RCC 7860 (cell line): ENCODE measurements at regions not wholly inside any gene's neighbourhood (a gene's known extent, or its start where the extent isn't known, plus 50 kb on each side); places are given as distances from the start of the nearest gene placed in this dataset.

ENCODE experiments used
- DNase-seq: peaks from one replicate; pipeline ENCODE4 v3.0.0-alpha.2; 2015; ENCODE audit warnings: low spot score
- FAIRE-seq: peaks from 2 replicates; lab custom pipeline; 2012; peaks lifted over from hg19 to GRCh38; lab: Jason Lieb, UNC

- no peak for FAIRE-seq
- DNase-seq, result no peak
These were observed 607.0 kb downstream of the BCL11B start for GRCh38 chr14:98665007-98665406.

DNA sequence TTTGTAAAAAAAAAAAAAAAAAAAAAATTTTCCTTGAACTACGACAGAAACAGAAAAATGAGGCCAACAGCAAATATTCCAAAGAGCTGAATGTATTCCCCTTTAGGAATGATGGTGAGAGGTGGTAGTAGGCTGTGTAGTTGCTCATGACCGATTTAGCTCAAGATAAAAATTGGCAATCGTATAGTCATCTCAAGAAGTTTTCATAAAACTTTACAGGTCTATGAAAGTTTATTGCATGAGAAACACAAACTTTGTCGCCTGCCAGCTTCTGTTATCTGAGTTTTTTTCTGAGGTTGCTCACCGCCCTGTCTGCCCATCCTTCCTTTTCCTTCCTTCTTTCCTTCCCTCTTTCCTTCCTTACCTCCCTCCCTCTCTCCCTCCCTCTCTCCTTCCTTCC is 605.5 kb downstream of the BCL11B start:
- no peak for FAIRE-seq
- no peak for DNase-seq

- FAIRE-seq, result no peak
These were observed 590.0 kb downstream of the BCL11B start for GRCh38 chr14:98682033-98682432.

DNA sequence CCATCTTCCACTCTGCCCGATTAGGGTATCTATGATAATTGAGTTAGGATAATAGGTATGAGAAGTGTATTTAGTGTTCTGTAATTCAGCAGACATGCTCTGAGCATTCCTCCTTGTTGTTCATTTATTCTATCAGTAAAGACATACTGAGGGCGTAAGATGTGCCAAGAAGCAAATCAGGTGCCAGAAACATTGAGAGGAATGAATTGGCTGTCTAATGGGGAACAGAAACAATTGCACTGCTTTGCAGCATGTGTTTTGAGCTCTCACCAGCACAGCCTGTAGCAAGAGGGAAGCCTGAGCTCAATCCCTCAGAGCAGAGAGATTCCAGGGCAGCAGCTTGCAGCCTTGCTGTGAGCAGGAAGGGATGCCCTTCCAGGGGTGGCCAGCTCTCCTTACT is 589.3 kb downstream of the BCL11B start:
- FAIRE-seq, result no peak
- no peak for DNase-seq

More at GRCh38 chr14:98682033-98682432, 590.0 kb downstream of the BCL11B start:
- DNase-seq, result no peak

GRCh38 chr14:98684468-98684867 is 587.5 kb downstream of the BCL11B start:
- DNase-seq (no peak), FAIRE-seq (no peak)

DNA sequence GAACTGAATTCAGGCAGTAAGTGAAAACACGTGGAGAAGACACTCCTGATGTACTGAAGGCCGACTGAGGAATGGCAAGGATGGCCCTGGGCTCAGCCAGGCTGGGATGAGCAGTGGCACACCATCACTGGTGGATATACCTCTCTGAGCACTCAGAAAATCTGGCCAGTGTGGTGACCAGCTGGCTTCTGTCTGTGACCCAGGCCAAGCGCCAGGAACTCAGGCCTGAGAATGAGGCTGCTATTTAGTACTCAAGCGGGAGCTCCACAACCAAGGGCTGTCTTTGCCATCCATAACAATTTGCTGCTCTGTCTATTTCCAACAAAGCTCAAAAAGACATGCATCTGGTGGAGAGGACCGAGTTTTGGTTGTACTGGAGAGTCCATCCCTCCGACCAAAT is 586.3 kb downstream of the BCL11B start:
- no peak for DNase-seq
- no peak for FAIRE-seq

GRCh38 chr14:98688446-98688845 is 583.6 kb downstream of the BCL11B start:
- FAIRE-seq (no peak), DNase-seq (no peak)

DNA sequence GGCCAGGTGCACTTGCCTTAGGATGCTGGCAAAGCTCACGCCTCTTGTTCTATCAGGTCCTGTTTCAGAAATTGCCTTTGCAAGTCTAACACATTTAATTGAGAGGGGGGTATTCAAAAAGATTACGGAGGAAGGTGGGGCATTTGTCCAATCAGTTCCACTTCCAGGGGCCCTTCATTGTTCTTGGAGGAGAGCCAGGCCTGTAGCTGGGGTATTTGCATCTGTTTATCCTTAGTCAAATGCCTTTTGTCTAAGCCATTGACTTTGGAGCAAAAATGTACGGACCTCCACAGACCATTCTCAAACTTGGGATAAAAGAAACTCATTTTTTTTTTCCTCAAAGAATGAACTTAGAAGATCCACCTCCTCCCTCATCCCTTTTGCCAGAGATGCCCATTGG is 582.0 kb downstream of the BCL11B start:
- DNase-seq (no peak), FAIRE-seq (no peak)

GRCh38 chr14:98692832-98693231 is 579.2 kb downstream of the BCL11B start:
- FAIRE-seq (no peak), DNase-seq (no peak)

DNA sequence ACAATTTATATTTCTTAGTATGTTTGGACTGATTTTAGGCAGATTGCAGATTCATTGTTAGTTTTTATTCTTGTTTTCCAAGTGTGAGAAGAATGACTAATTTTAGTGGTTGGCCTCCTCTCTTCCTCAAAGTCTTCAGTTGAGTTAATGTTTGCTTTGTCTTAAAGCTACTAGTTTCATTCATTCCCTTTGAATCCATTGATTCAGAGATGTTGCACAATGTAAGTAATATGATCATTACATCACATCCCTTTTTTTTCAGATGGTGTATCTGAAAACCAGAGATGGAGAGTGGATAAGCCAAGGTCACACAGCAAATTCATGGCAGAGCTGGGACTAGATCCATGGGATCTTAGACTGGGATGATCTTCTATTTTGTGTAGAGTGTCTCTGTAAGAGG is 577.5 kb downstream of the BCL11B start:
- DNase-seq (no peak), FAIRE-seq (no peak)

GRCh38 chr14:98695809-98696208 is 576.2 kb downstream of the BCL11B start:
- DNase-seq (no peak), FAIRE-seq (no peak)

DNA sequence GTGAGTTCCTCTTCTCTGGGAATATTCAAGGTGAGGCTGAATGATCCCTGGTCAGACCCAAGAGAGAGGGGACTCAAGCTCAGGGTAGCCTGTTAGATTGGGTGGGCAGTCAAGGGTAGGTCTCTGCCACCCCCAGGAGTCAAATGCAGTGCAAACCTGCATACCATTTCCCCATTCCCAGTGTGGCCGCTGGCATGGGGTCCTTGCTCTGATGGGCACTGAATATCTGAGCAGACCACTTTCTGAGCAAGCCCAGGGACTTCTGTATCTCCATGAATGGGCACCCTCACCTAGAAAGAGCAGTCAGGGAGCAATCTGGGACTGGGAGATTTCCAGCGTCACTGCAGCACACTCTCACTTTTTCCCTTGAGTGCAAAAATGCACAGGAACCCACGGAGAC is 573.7 kb downstream of the BCL11B start:
- no peak for FAIRE-seq
- no peak for DNase-seq

- DNase-seq (no peak), FAIRE-seq (no peak)
These were observed 571.2 kb downstream of the BCL11B start for GRCh38 chr14:98700748-98701147.

- DNase-seq (no peak), FAIRE-seq (no peak)
These were observed 570.6 kb downstream of the BCL11B start for GRCh38 chr14:98701377-98701776.

GRCh38 chr14:98704441-98704840 is 567.6 kb downstream of the BCL11B start:
- FAIRE-seq, result no peak
- DNase-seq, result no peak

- no peak for FAIRE-seq
- no peak for DNase-seq
These were observed 566.1 kb downstream of the BCL11B start for GRCh38 chr14:98705871-98706300.

- no peak for DNase-seq
- no peak for FAIRE-seq
These were observed 564.5 kb downstream of the BCL11B start for GRCh38 chr14:98707522-98707921.

DNA sequence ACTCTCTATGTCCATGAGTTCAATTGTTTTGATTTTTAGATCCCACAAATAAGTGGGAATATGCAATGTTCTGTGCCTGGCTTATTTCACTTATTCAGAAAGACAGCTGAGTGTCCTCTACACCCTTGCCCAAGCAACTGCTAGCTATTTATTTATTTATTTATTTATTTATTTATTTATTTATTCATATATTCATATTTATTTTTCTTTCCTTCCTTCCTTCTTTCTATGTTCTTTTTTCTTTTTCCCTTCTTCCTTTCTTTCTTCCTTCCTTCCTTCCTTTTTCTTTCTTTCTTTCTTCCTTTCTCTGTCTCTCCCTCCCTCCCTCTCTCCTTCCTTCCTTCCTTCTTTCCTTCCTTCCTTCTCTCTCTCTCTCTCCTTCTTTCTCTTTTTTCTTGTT is 563.4 kb downstream of the BCL11B start:
- FAIRE-seq (no peak), DNase-seq (no peak)

GRCh38 chr14:98711453-98711852 is 560.5 kb downstream of the BCL11B start:
- DNase-seq (no peak), FAIRE-seq (no peak)

DNA sequence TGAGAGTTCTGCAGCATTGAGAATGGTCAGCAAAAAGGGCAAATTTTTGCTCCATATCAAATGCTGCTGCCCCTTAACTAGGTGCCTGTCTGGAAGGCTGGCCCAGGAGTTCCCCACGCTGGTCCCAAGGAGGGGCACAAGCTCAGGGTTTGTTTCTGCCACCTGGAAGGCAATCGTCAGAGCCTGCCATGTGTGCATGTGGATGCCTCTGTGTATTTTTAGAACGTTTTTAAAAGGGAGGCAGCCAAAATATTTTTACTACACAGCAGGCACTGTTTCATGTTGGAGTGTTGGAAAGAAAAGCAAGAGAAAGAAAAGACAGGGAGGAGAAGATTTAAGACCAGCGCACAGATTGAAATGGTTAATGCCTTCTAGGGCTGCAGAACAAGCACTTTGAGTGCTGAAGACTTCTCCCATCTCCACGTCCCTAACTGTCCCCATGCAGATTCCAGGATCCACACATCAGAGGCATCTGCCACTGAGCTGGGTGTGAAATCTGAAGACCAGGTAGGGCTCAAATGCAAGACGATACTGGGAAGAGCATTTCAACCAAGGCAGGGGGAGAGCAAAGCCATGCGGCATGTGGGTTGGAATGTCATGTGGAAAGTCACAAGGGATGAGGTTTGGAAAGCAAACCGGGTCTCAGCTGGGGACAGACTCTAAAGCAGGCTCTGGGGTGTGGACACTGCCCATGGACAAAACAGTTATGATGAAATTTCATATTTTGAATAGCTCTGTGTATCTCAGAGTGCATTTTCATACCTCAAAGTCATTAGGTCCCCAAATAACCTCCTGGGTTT is 557.2 kb downstream of the BCL11B start:
- FAIRE-seq, result no peak
- no peak for DNase-seq

DNA sequence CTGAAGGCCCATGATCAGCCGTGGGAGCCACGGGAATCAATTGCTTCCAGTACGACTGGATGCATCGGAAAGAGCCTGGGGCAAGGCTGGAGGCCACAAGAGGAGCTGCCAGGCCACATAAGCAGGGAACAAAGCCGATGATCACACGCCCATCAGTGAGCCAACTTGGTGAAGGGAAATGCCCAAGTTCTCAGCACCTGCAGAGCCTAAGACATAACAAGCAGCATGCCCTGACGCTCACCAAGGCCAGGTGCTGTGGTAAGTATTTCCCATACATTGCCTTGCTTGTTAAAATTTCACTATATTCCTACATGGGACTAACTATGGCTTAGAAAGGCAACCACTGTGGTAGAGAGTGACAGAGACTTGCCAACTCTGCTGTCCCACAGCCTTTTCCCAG is 555.9 kb downstream of the BCL11B start:
- DNase-seq (no peak), FAIRE-seq (no peak)

DNA sequence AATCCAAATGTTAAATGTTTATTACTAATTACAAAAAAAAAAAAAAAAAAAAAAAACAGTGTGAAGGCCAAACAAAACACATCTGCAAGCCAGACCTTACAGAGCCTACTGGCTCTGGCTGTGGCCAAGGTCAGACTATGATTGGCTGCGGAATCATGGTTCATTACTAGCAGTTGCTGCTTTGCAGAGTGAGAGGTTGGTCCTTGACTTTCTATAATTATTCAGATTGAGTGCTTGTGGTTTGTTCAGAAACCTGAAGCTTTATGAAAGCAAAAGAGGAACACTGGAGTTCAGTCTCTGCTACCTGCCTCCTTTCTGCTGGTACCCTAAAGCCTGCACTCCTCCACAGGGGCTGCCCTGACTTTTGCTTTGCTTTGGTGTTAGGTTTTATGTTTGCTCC is 550.9 kb downstream of the BCL11B start:
- no peak for FAIRE-seq

GRCh38 chr14:98724734-98725133 is 547.3 kb downstream of the BCL11B start:
- no peak for FAIRE-seq
- no peak for DNase-seq

More for the DNA sequence above, 550.9 kb downstream of the BCL11B start:
- DNase-seq, result no peak
